ENCODE measurements at regions not wholly inside any gene's neighbourhood (a gene's known extent, or its start where the extent isn't known, plus 50 kb on each side); places are given as distances from the start of the nearest gene placed in this dataset.

DNA sequence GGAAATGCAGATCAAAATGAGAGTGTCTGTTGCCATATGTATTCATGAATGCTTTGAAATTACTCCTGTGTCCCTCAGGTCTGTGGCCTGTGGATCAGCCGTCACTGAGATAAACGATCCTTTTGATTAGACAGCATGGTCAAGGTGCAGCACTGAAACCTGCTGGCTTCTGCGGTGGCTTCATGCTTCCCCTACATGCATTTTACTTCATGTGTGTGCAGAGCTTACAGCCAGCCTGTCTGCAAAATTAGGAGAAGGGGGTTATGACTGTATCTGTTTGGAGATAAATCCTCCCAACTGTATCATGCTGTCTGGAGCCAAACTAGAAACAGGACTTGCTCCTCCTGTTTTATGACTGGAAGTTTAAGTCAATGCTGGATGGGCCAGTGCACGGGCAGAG lies 71.0 kb upstream of the PLPP4 start:
- TF ChIP-seq, protein P1, sequence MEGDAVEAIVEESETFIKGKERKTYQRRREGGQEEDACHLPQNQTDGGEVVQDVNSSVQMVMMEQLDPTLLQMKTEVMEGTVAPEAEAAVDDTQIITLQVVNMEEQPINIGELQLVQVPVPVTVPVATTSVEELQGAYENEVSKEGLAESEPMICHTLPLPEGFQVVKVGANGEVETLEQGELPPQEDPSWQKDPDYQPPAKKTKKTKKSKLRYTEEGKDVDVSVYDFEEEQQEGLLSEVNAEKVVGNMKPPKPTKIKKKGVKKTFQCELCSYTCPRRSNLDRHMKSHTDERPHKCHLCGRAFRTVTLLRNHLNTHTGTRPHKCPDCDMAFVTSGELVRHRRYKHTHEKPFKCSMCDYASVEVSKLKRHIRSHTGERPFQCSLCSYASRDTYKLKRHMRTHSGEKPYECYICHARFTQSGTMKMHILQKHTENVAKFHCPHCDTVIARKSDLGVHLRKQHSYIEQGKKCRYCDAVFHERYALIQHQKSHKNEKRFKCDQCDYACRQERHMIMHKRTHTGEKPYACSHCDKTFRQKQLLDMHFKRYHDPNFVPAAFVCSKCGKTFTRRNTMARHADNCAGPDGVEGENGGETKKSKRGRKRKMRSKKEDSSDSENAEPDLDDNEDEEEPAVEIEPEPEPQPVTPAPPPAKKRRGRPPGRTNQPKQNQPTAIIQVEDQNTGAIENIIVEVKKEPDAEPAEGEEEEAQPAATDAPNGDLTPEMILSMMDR (conservative IDR thresholded peaks at IDR 0.05; ENCODE audit: low read depth, low read length): no peak
- no peak for TF ChIP-seq EZH2 (IDR thresholded peaks at IDR 0.05; ENCODE audit: borderline replicate concordance, low read depth, low read length, poor library complexity, severe bottlenecking)
